GM23338 (cell line): ENCODE measurements at regions not wholly inside any gene's neighbourhood (a gene's known extent, or its start where the extent isn't known, plus 50 kb on each side); places are given as distances from the start of the nearest gene placed in this dataset.

Source experiments
- CREB1 ChIP-seq: fragments of 250-450 bp; sonication (Bioruptor Pico); IDR thresholded peaks from 2 replicates; pipeline ENCODE4 v1.5.0; 2020; ENCODE audit warnings: low read depth, mild to moderate bottlenecking, moderate library complexity
- CTCF ChIP-seq, 2 experiments: fragments of 200-600 bp in 1 of 2; sonication (generic) in 1 of 2; conservative IDR thresholded peaks; 2 replicates each; pipeline versions ENCODE4 v1.5.1 to v1.6.1; 2016 to 2017; ENCODE audit warnings: antibody characterized with exemption in 2 of 2, low read depth in 2 of 2, mild to moderate bottlenecking in 2 of 2, moderate library complexity in 1 of 2
- EZH2 ChIP-seq: fragments of 200-600 bp; sonication (generic); IDR thresholded peaks from one replicate; pipeline ENCODE4 v1.8.0; 2017; ENCODE audit warnings: antibody characterized with exemption, mild to moderate bottlenecking, low read depth; ENCODE audit not compliant: unreplicated experiment
- POLR2AphosphoS5 ChIP-seq: IDR thresholded peaks from 2 replicates; pipeline ENCODE4 v1.6.1; 2016; ENCODE audit warnings: antibody characterized with exemption, low read depth
- ZNF331 ChIP-seq: fragments of 250-450 bp; sonication (Bioruptor Pico); IDR thresholded peaks from 2 replicates; pipeline ENCODE4 v1.5.0; 2020; ENCODE audit warnings: low read depth, mild to moderate bottlenecking, moderate library complexity

GRCh38 chr11:91178366-91178765 lies 955.5 kb upstream of the CHORDC1 start:
- no peak for TF ChIP-seq EZH2
- TF ChIP-seq CTCF (conservative IDR thresholded peaks at IDR 0.05; ENCODE audit: low read depth in 2 of 2), result no peak
- no peak for TF ChIP-seq ZNF331
- no peak for TF ChIP-seq POLR2AphosphoS5
- no peak for TF ChIP-seq CREB1 (CRISPR knock-in tag)
